Smooth muscle cell (in vitro differentiated cells): ENCODE measurements at regions not wholly inside any gene's neighbourhood (a gene's known extent, or its start where the extent isn't known, plus 50 kb on each side); places are given as distances from the start of the nearest gene placed in this dataset.

ENCODE experiments used
- DNase-seq: peaks from one replicate; lab custom pipeline; 2025; ENCODE audit not compliant: unreplicated experiment; lab: John Stamatoyannopoulos, UW
- H2AFZ ChIP-seq: fragments of 200-600 bp; sonication (generic); 2 replicates; pipeline ENCODE4 v1.6.0; 2016; ENCODE audit warnings: antibody characterized with exemption, low read depth, mild to moderate bottlenecking
- H3F3A ChIP-seq: fragments of 200-600 bp; sonication (generic); 2 replicates; pipeline ENCODE4 v1.6.0; 2017; ENCODE audit warnings: antibody characterized with exemption, low read depth
- H3K27ac ChIP-seq: fragments of 200-600 bp; sonication (generic); 2 replicates; pipeline ENCODE4 v1.5.1; 2016; ENCODE audit warnings: low read depth, mild to moderate bottlenecking
- H3K27me3 ChIP-seq: fragments of 200-600 bp; sonication (generic); 2 replicates; pipeline ENCODE4 v1.6.1; 2016; ENCODE audit warnings: low read depth, mild to moderate bottlenecking
- H3K36me3 ChIP-seq: fragments of 200-600 bp; sonication (generic); 2 replicates; pipeline ENCODE4 v1.5.1; 2016; ENCODE audit warnings: low read depth
- H3K4me1 ChIP-seq: fragments of 200-600 bp; sonication (generic); 2 replicates; pipeline ENCODE4 v1.5.1; 2016; ENCODE audit warnings: low read depth
- H3K4me2 ChIP-seq: fragments of 200-600 bp; sonication (generic); 2 replicates; pipeline ENCODE4 v1.6.0; 2016; ENCODE audit warnings: mild to moderate bottlenecking
- H3K4me3 ChIP-seq: fragments of 200-600 bp; sonication (generic); 2 replicates; pipeline ENCODE4 v1.5.1; 2016; ENCODE audit warnings: mild to moderate bottlenecking
- H3K79me2 ChIP-seq: fragments of 200-600 bp; sonication (generic); 2 replicates; pipeline ENCODE4 v1.6.0; 2016; ENCODE audit warnings: low read depth, mild to moderate bottlenecking
- H3K9ac ChIP-seq: fragments of 200-600 bp; sonication (generic); 2 replicates; pipeline ENCODE4 v1.6.0; 2016; ENCODE audit warnings: low read depth
- H3K9me3 ChIP-seq: fragments of 200-600 bp; sonication (generic); replicated peaks from 2 replicates; pipeline ENCODE4 v1.5.1; 2016; ENCODE audit warnings: low read depth
- H4K20me1 ChIP-seq: fragments of 200-600 bp; sonication (generic); 2 replicates; pipeline ENCODE4 v1.6.0; 2016; ENCODE audit warnings: low read depth
- WGBS: methylation state at CpG from one replicate; pipeline ENCODE4 v1.1.7; 2016; ENCODE audit warnings: low lambda C conversion rate; 5-methylcytosine and 5-hydroxymethylcytosine counted together
- TF ChIP-seq, protein P1 (sequence below): fragments of 200-600 bp; sonication (generic); IDR thresholded peaks from 2 replicates; pipeline ENCODE4 v1.5.1; 2017; ENCODE audit warnings: borderline replicate concordance, mild to moderate bottlenecking, antibody characterized with exemption; ENCODE audit not compliant: insufficient read depth, poor library complexity, severe bottlenecking

DNA sequence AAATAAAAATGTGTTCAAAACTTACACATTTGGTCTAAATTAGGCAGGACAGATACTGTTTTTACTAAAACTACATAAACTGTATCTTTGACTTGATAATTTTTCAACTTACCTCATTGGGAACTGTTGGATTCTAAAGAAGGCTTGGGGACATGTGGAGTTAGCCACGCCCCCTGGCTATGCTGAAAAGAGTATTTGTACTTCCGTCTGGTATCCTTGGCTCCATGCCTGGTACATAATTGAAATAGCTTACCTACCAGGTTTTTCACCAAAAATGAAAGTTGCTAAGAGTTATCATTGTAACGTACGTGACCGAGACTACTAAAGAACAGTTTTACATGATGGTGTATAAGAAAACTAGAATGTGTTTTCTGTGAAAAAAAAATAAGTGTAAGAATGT, 604.8 kb upstream of the IGFBP3 start:
- H2AFZ ChIP-seq, result no peak overlapping the region
- 95% methylated on average over 5 of the region's 5 CpGs for WGBS

DNA sequence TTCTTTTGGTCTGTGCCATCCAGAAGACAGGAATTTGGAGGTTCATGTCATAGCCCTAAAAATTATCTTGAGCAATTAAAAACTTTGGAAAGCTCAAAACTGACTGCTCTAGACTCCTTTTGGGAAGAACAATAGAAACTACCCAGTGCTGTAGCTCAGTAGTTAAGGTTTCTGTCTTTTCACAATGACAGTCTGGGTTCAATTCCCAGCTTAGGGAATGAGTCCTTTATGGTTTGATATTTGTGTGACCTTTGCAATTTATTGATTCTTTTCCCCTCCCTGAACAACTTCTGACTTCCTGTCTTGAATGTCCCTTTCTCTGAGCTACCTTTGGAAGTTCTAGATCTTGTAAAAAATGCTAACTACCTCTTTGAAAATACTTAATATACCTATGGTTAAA, 603.3 kb upstream of the IGFBP3 start:
- H3K9me3 ChIP-seq, result no peaks in the 10 kb centered on the region
- H4K20me1 ChIP-seq, result no peaks in the 10 kb centered on the region
- TF ChIP-seq, protein P1, sequence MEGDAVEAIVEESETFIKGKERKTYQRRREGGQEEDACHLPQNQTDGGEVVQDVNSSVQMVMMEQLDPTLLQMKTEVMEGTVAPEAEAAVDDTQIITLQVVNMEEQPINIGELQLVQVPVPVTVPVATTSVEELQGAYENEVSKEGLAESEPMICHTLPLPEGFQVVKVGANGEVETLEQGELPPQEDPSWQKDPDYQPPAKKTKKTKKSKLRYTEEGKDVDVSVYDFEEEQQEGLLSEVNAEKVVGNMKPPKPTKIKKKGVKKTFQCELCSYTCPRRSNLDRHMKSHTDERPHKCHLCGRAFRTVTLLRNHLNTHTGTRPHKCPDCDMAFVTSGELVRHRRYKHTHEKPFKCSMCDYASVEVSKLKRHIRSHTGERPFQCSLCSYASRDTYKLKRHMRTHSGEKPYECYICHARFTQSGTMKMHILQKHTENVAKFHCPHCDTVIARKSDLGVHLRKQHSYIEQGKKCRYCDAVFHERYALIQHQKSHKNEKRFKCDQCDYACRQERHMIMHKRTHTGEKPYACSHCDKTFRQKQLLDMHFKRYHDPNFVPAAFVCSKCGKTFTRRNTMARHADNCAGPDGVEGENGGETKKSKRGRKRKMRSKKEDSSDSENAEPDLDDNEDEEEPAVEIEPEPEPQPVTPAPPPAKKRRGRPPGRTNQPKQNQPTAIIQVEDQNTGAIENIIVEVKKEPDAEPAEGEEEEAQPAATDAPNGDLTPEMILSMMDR, result no peak
- H3K79me2 ChIP-seq, result no peaks in the 10 kb centered on the region
- DNase-seq, result no peak
- no peak overlapping the region for H3K4me2 ChIP-seq
- no peaks in the 10 kb centered on the region for H3K27me3 ChIP-seq
- H3K36me3 ChIP-seq, result no peaks in the 10 kb centered on the region
- H3K4me1 ChIP-seq, result no peaks in the 10 kb centered on the region
- no peaks in the 10 kb centered on the region for H3F3A ChIP-seq
- H3K27ac ChIP-seq, result no peak overlapping the region
- no peak overlapping the region for H3K9ac ChIP-seq
- H3K4me3 ChIP-seq, result no peak overlapping the region
- no peak overlapping the region for H2AFZ ChIP-seq

More for the DNA sequence above, 604.8 kb upstream of the IGFBP3 start:
- H3K9ac ChIP-seq, result no peak overlapping the region
- TF ChIP-seq, protein P1, result no peak
- DNase-seq, result no peak
- no peaks in the 10 kb centered on the region for H3K27me3 ChIP-seq
- no peak overlapping the region for H3K27ac ChIP-seq
- H3K4me2 ChIP-seq, result no peak overlapping the region
- no peaks in the 10 kb centered on the region for H3K36me3 ChIP-seq
- no peaks in the 10 kb centered on the region for H3K79me2 ChIP-seq
- H4K20me1 ChIP-seq, result no peaks in the 10 kb centered on the region
- H3K4me1 ChIP-seq, result no peaks in the 10 kb centered on the region
- no peak overlapping the region for H3K4me3 ChIP-seq
- no peaks in the 10 kb centered on the region for H3K9me3 ChIP-seq
- H3F3A ChIP-seq, result no peaks in the 10 kb centered on the region

DNA sequence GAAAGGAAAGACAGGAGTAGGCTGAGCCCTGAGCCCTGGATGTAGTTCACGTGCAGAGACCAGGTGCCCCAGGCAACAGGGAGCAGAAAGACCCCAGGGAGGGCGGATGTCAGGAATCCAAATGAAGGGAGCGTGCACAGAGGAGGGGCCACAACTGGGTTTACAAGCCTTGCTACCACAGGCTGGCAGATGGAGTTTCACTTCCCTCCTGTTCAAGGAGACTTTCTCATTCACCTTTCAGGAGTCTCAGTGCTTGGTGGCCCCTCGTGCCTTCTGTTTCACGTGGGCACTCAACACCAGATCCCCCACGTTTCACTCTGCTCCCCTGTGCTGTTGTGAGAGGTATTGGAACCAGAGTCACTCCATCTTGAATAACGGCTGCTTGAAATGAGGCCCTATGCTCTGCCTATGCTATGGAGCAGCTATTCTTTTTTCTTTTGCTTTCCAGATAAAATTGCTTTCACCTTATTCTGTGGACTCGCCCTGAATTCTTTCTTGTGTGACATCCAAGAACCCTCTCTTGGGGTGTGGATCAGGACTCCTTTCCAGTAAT, 601.4 kb upstream of the IGFBP3 start:
- WGBS, result 86% methylated on average over 8 of the region's 8 CpGs
- H3K4me3 ChIP-seq, result no peak overlapping the region

DNA sequence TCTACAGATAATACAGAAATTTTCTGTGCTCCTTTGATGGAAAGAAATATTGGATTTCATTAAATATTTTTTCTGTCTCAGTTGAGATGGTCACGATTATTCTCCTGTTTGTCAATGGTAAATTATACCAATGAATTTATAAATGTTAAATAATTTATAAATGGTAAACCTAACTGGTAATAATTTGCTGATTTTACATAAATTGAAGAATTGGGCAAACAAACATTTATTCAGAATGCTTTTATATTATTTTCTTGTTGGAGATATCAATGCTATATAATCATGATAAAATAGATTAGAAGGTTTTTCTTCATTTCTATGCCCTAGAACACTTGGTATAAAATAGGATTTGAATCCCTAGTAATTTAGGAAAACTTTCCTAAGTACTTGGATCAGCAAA, 597.6 kb upstream of the IGFBP3 start:
- Histone ChIP-seq H3K4me3 (no peak overlapping the region), H3F3A (no peaks in the 10 kb centered on the region), H3K79me2 (no peaks in the 10 kb centered on the region), H3K9me3 (no peaks in the 10 kb centered on the region), H2AFZ (no peak overlapping the region), H3K9ac (no peak overlapping the region), H3K27me3 (no peaks in the 10 kb centered on the region), H3K4me1 (no peaks in the 10 kb centered on the region), H3K36me3 (no peaks in the 10 kb centered on the region), H3K27ac (no peak overlapping the region), H4K20me1 (no peaks in the 10 kb centered on the region), H3K4me2 (no peak overlapping the region)
- DNase-seq, result no peak
- TF ChIP-seq, protein P1, result no peak
- WGBS, result 100% methylated on average over 1 of the region's 1 CpG

More for the DNA sequence above, 601.4 kb upstream of the IGFBP3 start:
- H3K9ac ChIP-seq, result no peak overlapping the region
- H3K36me3 ChIP-seq, result no peaks in the 10 kb centered on the region
- H2AFZ ChIP-seq, result no peak overlapping the region
- no peaks in the 10 kb centered on the region for H3K27me3 ChIP-seq
- no peaks in the 10 kb centered on the region for H4K20me1 ChIP-seq
- no peaks in the 10 kb centered on the region for H3K79me2 ChIP-seq
- TF ChIP-seq, protein P1, result no peak
- H3K27ac ChIP-seq, result no peak overlapping the region
- no peaks in the 10 kb centered on the region for H3K4me1 ChIP-seq
- H3F3A ChIP-seq, result no peaks in the 10 kb centered on the region
- no peaks in the 10 kb centered on the region for H3K9me3 ChIP-seq
- no peak overlapping the region for H3K4me2 ChIP-seq
- DNase-seq, result no peak
